GM12873 (cell line): ENCODE measurements at regions not wholly inside any gene's neighbourhood (a gene's known extent, or its start where the extent isn't known, plus 50 kb on each side); places are given as distances from the start of the nearest gene placed in this dataset.

Experiments used
- CTCF ChIP-seq: IDR thresholded peaks from 2 replicates; pipeline ENCODE4 v1.5.1; 2012; ENCODE audit warnings: low read depth, mild to moderate bottlenecking, moderate library complexity, low read length, control low read depth; ENCODE audit not compliant: insufficient read depth; ENCODE audit errors: missing control alignments

GRCh38 chr18:7370375-7370774 lies 139.5 kb downstream of the LRRC30 start:
- no peak for TF ChIP-seq CTCF

- no peak for TF ChIP-seq CTCF
These were observed 139.9 kb downstream of the LRRC30 start for GRCh38 chr18:7370802-7371201.

GRCh38 chr18:7373441-7373840 lies 142.6 kb downstream of the LRRC30 start:
- TF ChIP-seq CTCF = no peak

- TF ChIP-seq CTCF = no peak
These were observed 150.4 kb downstream of the LRRC30 start for GRCh38 chr18:7381307-7381706.

GRCh38 chr18:7382328-7383001 lies 151.6 kb downstream of the LRRC30 start:
- no peak for TF ChIP-seq CTCF

- TF ChIP-seq CTCF = no peak
These were observed 152.4 kb downstream of the LRRC30 start for GRCh38 chr18:7383002-7383980.

GRCh38 chr18:7388741-7389140 lies 157.9 kb downstream of the LRRC30 start:
- no peak for TF ChIP-seq CTCF
